Astrocyte (in vitro differentiated cells and primary cell): ENCODE measurements at regions not wholly inside any gene's neighbourhood (a gene's known extent, or its start where the extent isn't known, plus 50 kb on each side); places are given as distances from the start of the nearest gene placed in this dataset.

Source experiments
- CTCF ChIP-seq: IDR thresholded peaks from 2 replicates; pipeline ENCODE4 v1.5.1; 2011; ENCODE audit warnings: low read depth, mild to moderate bottlenecking, inconsistent platforms, low read length, moderate library complexity; ENCODE audit not compliant: insufficient read depth
- EZH2 ChIP-seq: IDR thresholded peaks from 2 replicates; pipeline ENCODE4 v1.6.1; 2012; ENCODE audit warnings: mild to moderate bottlenecking, low read length, inconsistent platforms; ENCODE audit not compliant: insufficient read depth

GRCh38 chr1:201655910-201656309, 117.0 kb downstream of the NAV1 start:
- TF ChIP-seq CTCF (no peak), EZH2 (no peak)
